ENCODE measurements at regions not wholly inside any gene's neighbourhood (a gene's known extent, or its start where the extent isn't known, plus 50 kb on each side); places are given as distances from the start of the nearest gene placed in this dataset.

GRCh38 chr2:142218471-142218870 lies 87.7 kb upstream of the LRP1B start:
- DNase-seq: peak; percentile 8

GRCh38 chr2:142217804-142218203 lies 87.0 kb upstream of the LRP1B start:
- no peak for DNase-seq

GRCh38 chr2:142200062-142200461 lies 69.2 kb upstream of the LRP1B start:
- DNase-seq: no peak

GRCh38 chr2:142199073-142199472 lies 68.3 kb upstream of the LRP1B start:
- no peak for DNase-seq

- DNase-seq: peak; percentile 6
Observed at GRCh38 chr2:142190805-142191204, 60.0 kb upstream of the LRP1B start.

- no peak for DNase-seq
Observed at GRCh38 chr2:142189501-142189900, 58.7 kb upstream of the LRP1B start.

GRCh38 chr2:142188562-142188961 lies 57.7 kb upstream of the LRP1B start:
- DNase-seq: peak; percentile 3

GRCh38 chr2:142180820-142181533 lies 50.2 kb upstream of the LRP1B start:
- peak; percentile 16 for DNase-seq
